NCI-H2171 (cell line): ENCODE measurements at regions not wholly inside any gene's neighbourhood (a gene's known extent, or its start where the extent isn't known, plus 50 kb on each side); places are given as distances from the start of the nearest gene placed in this dataset.

Source experiments
- DNase-seq: peaks from one replicate; lab custom pipeline; 2025; lab: John Stamatoyannopoulos, UW

DNA sequence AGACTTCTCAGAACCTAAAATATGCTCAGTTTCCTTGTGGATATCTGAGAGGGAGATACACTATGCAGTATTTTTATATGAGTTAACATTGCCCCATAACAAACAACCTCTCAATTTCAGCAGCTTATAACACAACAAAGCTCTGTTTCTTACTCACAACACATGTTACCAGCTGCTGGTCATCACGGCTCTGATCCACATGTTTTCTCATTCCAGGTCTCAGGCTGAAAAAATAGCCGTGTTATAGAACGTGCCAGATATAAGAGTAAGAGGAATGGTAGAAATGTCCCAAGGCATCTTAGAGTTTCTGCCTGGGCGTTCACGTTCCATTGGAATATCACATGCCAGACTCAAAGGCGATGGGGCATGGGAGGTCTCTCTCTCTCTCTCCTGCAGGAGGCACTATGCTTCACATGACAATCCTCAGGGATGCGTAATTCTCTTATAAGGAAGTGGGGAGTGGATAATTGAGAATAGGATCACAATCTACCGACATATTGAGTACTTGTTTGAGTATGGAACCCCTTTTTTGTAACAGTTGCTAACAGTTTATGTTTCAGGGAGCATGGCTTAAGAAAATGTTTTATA lies 246.6 kb downstream of the NHLRC3 start:
- DNase-seq, result no peak
